BLaER1 (cell line): ENCODE measurements at regions not wholly inside any gene's neighbourhood (a gene's known extent, or its start where the extent isn't known, plus 50 kb on each side); places are given as distances from the start of the nearest gene placed in this dataset.

ENCODE experiments used
- H3K27ac ChIP-seq: shearing (Covaris generic); formaldehyde crosslinking; 2 replicates; pipeline ENCODE4 v1.8.1; 2022
- H3K27me3 ChIP-seq: shearing (Covaris generic); formaldehyde crosslinking; 2 replicates; pipeline ENCODE4 v1.8.1; 2022
- H3K36me3 ChIP-seq: shearing (Covaris generic); formaldehyde crosslinking; 2 replicates; pipeline ENCODE4 v1.8.1; 2022
- H3K4me1 ChIP-seq: shearing (Covaris generic); formaldehyde crosslinking; 2 replicates; pipeline ENCODE4 v1.8.1; 2022
- H3K4me2 ChIP-seq: shearing (Covaris generic); formaldehyde crosslinking; 2 replicates; pipeline ENCODE4 v1.8.1; 2022
- H3K4me3 ChIP-seq: shearing (Covaris generic); formaldehyde crosslinking; 2 replicates; pipeline ENCODE4 v1.8.1; 2022
- H3K9ac ChIP-seq: shearing (Covaris generic); formaldehyde crosslinking; 2 replicates; pipeline ENCODE4 v1.8.1; 2022
- H3K9me3 ChIP-seq: shearing (Covaris generic); formaldehyde crosslinking; 2 replicates; pipeline ENCODE4 v1.8.1; 2022
- H4K20me1 ChIP-seq: shearing (Covaris generic); formaldehyde crosslinking; 2 replicates; pipeline ENCODE4 v1.8.1; 2022
- Cebpa-rat ChIP-seq: shearing (Covaris generic); IDR thresholded peaks from 2 replicates; pipeline ENCODE4 v1.8.1; 2022

GRCh38 chr4:13171292-13172057 is 312.7 kb downstream of the RAB28 start:
- H3K4me3 ChIP-seq: no peak overlapping the region
- no peak overlapping the region for H3K4me2 ChIP-seq
- H3K9me3 ChIP-seq: no peaks in the 10 kb centered on the region
- H4K20me1 ChIP-seq: no peaks in the 10 kb centered on the region
- no peak overlapping the region for H3K27ac ChIP-seq
- no peaks in the 10 kb centered on the region for H3K36me3 ChIP-seq
- no peak overlapping the region for H3K9ac ChIP-seq
- H3K27me3 ChIP-seq: no peaks in the 10 kb centered on the region
- no peaks in the 10 kb centered on the region for H3K4me1 ChIP-seq
- TF ChIP-seq Cebpa-rat: no peak

- no peaks in the 10 kb centered on the region for H3K9me3 ChIP-seq
- no peak overlapping the region for H3K4me3 ChIP-seq
- no peaks in the 10 kb centered on the region for H4K20me1 ChIP-seq
- TF ChIP-seq Cebpa-rat: no peak
- no peak overlapping the region for H3K27ac ChIP-seq
- H3K36me3 ChIP-seq: no peaks in the 10 kb centered on the region
- H3K9ac ChIP-seq: no peak overlapping the region
- no peaks in the 10 kb centered on the region for H3K27me3 ChIP-seq
- H3K4me2 ChIP-seq: no peak overlapping the region
- no peaks in the 10 kb centered on the region for H3K4me1 ChIP-seq
Observed at GRCh38 chr4:13169731-13170525, 314.2 kb downstream of the RAB28 start.

- no peak for TF ChIP-seq Cebpa-rat
- H3K4me2 ChIP-seq: no peak overlapping the region
- H4K20me1 ChIP-seq: no peaks in the 10 kb centered on the region
- no peaks in the 10 kb centered on the region for H3K36me3 ChIP-seq
- H3K4me1 ChIP-seq: no peaks in the 10 kb centered on the region
- H3K27ac ChIP-seq: no peak overlapping the region
- H3K4me3 ChIP-seq: no peak overlapping the region
- no peaks in the 10 kb centered on the region for H3K27me3 ChIP-seq
- H3K9ac ChIP-seq: no peak overlapping the region
- H3K9me3 ChIP-seq: no peaks in the 10 kb centered on the region
Observed at GRCh38 chr4:13168326-13168725, 315.8 kb downstream of the RAB28 start.

GRCh38 chr4:13166214-13166613 is 317.9 kb downstream of the RAB28 start:
- Histone ChIP-seq H3K4me1 (no peaks in the 10 kb centered on the region), H3K9ac (no peak overlapping the region), H3K4me2 (no peak overlapping the region), H3K4me3 (no peak overlapping the region), H4K20me1 (no peaks in the 10 kb centered on the region), H3K27me3 (no peaks in the 10 kb centered on the region), H3K36me3 (no peaks in the 10 kb centered on the region), H3K9me3 (no peaks in the 10 kb centered on the region), H3K27ac (no peak overlapping the region)
- no peak for TF ChIP-seq Cebpa-rat

GRCh38 chr4:13164783-13165331 is 319.3 kb downstream of the RAB28 start:
- no peaks in the 10 kb centered on the region for H3K4me1 ChIP-seq
- no peaks in the 10 kb centered on the region for H3K27me3 ChIP-seq
- no peaks in the 10 kb centered on the region for H4K20me1 ChIP-seq
- no peak overlapping the region for H3K27ac ChIP-seq
- no peaks in the 10 kb centered on the region for H3K9me3 ChIP-seq
- H3K4me2 ChIP-seq: no peak overlapping the region
- no peak overlapping the region for H3K9ac ChIP-seq
- no peak for TF ChIP-seq Cebpa-rat
- H3K4me3 ChIP-seq: no peak overlapping the region
- H3K36me3 ChIP-seq: no peaks in the 10 kb centered on the region

- H3K36me3 ChIP-seq: no peaks in the 10 kb centered on the region
- H3K4me1 ChIP-seq: no peaks in the 10 kb centered on the region
- H3K9me3 ChIP-seq: no peaks in the 10 kb centered on the region
- no peak for TF ChIP-seq Cebpa-rat
- no peak overlapping the region for H3K27ac ChIP-seq
- H3K9ac ChIP-seq: no peak overlapping the region
- no peaks in the 10 kb centered on the region for H4K20me1 ChIP-seq
- H3K4me3 ChIP-seq: no peak overlapping the region
- H3K4me2 ChIP-seq: no peak overlapping the region
- no peaks in the 10 kb centered on the region for H3K27me3 ChIP-seq
Observed at GRCh38 chr4:13162886-13163285, 321.3 kb downstream of the RAB28 start.

GRCh38 chr4:13160920-13161319 is 323.2 kb downstream of the RAB28 start:
- no peaks in the 10 kb centered on the region for H3K36me3 ChIP-seq
- no peaks in the 10 kb centered on the region for H4K20me1 ChIP-seq
- H3K4me2 ChIP-seq: no peak overlapping the region
- H3K27me3 ChIP-seq: no peaks in the 10 kb centered on the region
- H3K27ac ChIP-seq: no peak overlapping the region
- no peak for TF ChIP-seq Cebpa-rat
- H3K9ac ChIP-seq: no peak overlapping the region
- no peak overlapping the region for H3K4me3 ChIP-seq
- H3K9me3 ChIP-seq: no peaks in the 10 kb centered on the region
- no peaks in the 10 kb centered on the region for H3K4me1 ChIP-seq

GRCh38 chr4:13159041-13159620 is 325.0 kb downstream of the RAB28 start:
- Histone ChIP-seq H3K4me2 (no peak overlapping the region), H4K20me1 (no peaks in the 10 kb centered on the region), H3K36me3 (no peaks in the 10 kb centered on the region), H3K4me1 (no peaks in the 10 kb centered on the region), H3K9ac (no peak overlapping the region), H3K9me3 (no peaks in the 10 kb centered on the region), H3K4me3 (no peak overlapping the region), H3K27ac (no peak overlapping the region), H3K27me3 (no peaks in the 10 kb centered on the region)
- TF ChIP-seq Cebpa-rat: no peak

GRCh38 chr4:13151194-13151593 is 332.9 kb downstream of the RAB28 start:
- no peaks in the 10 kb centered on the region for H3K27me3 ChIP-seq
- H3K4me1 ChIP-seq: no peaks in the 10 kb centered on the region
- no peak overlapping the region for H3K9ac ChIP-seq
- H3K4me3 ChIP-seq: no peak overlapping the region
- H3K4me2 ChIP-seq: no peak overlapping the region
- no peak for TF ChIP-seq Cebpa-rat
- H4K20me1 ChIP-seq: no peaks in the 10 kb centered on the region
- H3K9me3 ChIP-seq: no peaks in the 10 kb centered on the region
- H3K27ac ChIP-seq: no peak overlapping the region
- no peaks in the 10 kb centered on the region for H3K36me3 ChIP-seq
